Fibroblast of the aortic adventitia (primary cell): ENCODE measurements at regions not wholly inside any gene's neighbourhood (a gene's known extent, or its start where the extent isn't known, plus 50 kb on each side); places are given as distances from the start of the nearest gene placed in this dataset.

Experiments used
- DNase-seq: peaks from one replicate; pipeline ENCODE4 v3.0.0-alpha.2; 2010; ENCODE audit warnings: low read depth
- H3K4me3 ChIP-seq: 2 replicates; pipeline ENCODE4 v1.5.1; 2011; ENCODE audit warnings: low read depth, mild to moderate bottlenecking, control low read depth, low read length, moderate library complexity
- CTCF ChIP-seq: IDR thresholded peaks from 2 replicates; pipeline ENCODE4 v1.5.1; 2011; ENCODE audit warnings: mild to moderate bottlenecking, low read length, control low read depth, inconsistent platforms; ENCODE audit not compliant: insufficient read depth

DNA sequence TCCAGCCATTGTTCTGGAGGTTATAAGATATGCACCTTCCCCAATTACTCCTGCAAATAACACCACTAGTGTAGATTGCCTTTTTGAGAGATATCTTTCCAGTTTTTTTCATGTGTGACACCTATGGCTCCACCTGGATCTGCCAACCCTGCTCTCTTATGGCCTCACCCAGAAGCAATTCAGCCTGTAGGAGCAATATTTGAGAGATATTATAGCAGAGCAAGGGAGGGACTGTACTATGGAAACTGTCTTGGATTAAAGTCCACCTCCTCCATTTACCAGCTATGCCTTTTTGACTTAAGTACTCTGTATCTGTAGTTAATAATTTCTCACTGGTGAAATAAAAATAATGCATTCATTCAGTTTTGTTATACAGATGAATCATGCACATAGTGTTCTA is 803.5 kb downstream of the NLGN4X start:
- TF ChIP-seq CTCF, result no peak
- no peak for DNase-seq

GRCh38 chrX:5417381-5417780 is 811.3 kb downstream of the NLGN4X start:
- H3K4me3 ChIP-seq, result no peak overlapping the region
- no peak for DNase-seq
- no peak for TF ChIP-seq CTCF

More for the DNA sequence above, 803.5 kb downstream of the NLGN4X start:
- no peak overlapping the region for H3K4me3 ChIP-seq

- TF ChIP-seq CTCF, result no peak
Observed at GRCh38 chrX:5415738-5416137, 812.9 kb downstream of the NLGN4X start.

GRCh38 chrX:5409106-5409505 is 819.6 kb downstream of the NLGN4X start:
- H3K4me3 ChIP-seq, result no peak overlapping the region
- no peak for DNase-seq
- no peak for TF ChIP-seq CTCF

More at GRCh38 chrX:5415738-5416137, 812.9 kb downstream of the NLGN4X start:
- no peak overlapping the region for H3K4me3 ChIP-seq
- no peak for DNase-seq

- no peak for TF ChIP-seq CTCF
- DNase-seq, result no peak
- H3K4me3 ChIP-seq, result no peak overlapping the region
Observed at GRCh38 chrX:5402461-5402860, 826.2 kb downstream of the NLGN4X start.

DNA sequence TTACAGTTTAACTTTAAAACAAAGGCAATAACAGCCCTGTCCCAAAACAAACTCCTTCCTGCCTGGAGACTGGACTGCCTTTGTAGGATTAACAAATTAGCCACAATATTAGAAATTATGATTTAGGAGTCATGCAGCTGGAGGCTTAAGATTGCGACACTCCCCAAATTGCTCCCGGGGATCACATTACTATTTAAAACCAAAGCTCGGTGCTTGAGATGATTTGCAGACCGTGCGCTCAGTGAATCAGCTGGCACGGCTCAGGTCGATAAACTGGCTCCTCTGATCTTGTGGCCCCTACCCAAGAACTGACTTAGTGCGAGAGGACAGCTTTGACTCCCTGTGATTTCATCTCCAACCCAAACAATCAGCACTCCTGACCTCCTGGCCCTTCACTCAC is 829.3 kb downstream of the NLGN4X start:
- DNase-seq, result no peak
- H3K4me3 ChIP-seq, result no peak overlapping the region
- no peak for TF ChIP-seq CTCF

- TF ChIP-seq CTCF, result no peak
- no peak overlapping the region for H3K4me3 ChIP-seq
- no peak for DNase-seq
Observed at GRCh38 chrX:5397409-5397808, 831.3 kb downstream of the NLGN4X start.
